CD14-positive monocyte (primary cell): ENCODE measurements at regions not wholly inside any gene's neighbourhood (a gene's known extent, or its start where the extent isn't known, plus 50 kb on each side); places are given as distances from the start of the nearest gene placed in this dataset.

Experiments
- DNase-seq, 3 donors: peaks; one replicate each; pipeline ENCODE4 v3.0.0-alpha.2; 2011 to 2022
- H2AFZ ChIP-seq: 2 replicates; pipeline ENCODE4 v1.6.0; 2012; ENCODE audit warnings: mild to moderate bottlenecking, low read depth, low read length, inconsistent platforms; ENCODE audit not compliant: insufficient read depth, poor library complexity, severe bottlenecking
- H3K27ac ChIP-seq, 2 donors: 1 replicate in 1 of 2; 2 replicates in 1 of 2; pipeline ENCODE4 v1.5.1; 2012 to 2013; ENCODE audit warnings: low read length in 2 of 2, control low read depth in 1 of 2, inconsistent platforms in 1 of 2, low read depth in 1 of 2, mild to moderate bottlenecking in 1 of 2
- H3K27me3 ChIP-seq, 2 donors: one replicate each; pipeline versions ENCODE4 v1.6.0 to v1.6.1; 2011 to 2013; ENCODE audit warnings: low read length in 2 of 2; ENCODE audit not compliant: control insufficient read depth in 2 of 2, insufficient read depth in 2 of 2
- H3K36me3 ChIP-seq, 2 donors: replicated peaks in 1 of 2; 1 replicate in 1 of 2; 2 replicates in 1 of 2; pipeline versions ENCODE4 v1.5.1 to v1.6.1; 2012 to 2013; ENCODE audit warnings: low read length in 2 of 2, control low read depth in 1 of 2, inconsistent platforms in 1 of 2, mild to moderate bottlenecking in 1 of 2; ENCODE audit not compliant: insufficient read depth in 2 of 2, control insufficient read depth in 1 of 2
- H3K4me1 ChIP-seq, 2 donors: 1 replicate in 1 of 2; 2 replicates in 1 of 2; pipeline versions ENCODE4 v1.5.1 to v1.6.1; 2012 to 2013; ENCODE audit warnings: low read length in 2 of 2, control low read depth in 1 of 2, inconsistent platforms in 1 of 2, mild to moderate bottlenecking in 1 of 2, moderate library complexity in 1 of 2; ENCODE audit not compliant: insufficient read depth in 2 of 2, control insufficient read depth in 1 of 2
- H3K4me2 ChIP-seq: replicated peaks from 2 replicates; pipeline ENCODE3; 2012; ENCODE audit warnings: low read length, moderate library complexity, mild to moderate bottlenecking; ENCODE audit not compliant: poor library complexity, severe bottlenecking; ENCODE audit errors: extremely low read depth
- H3K4me3 ChIP-seq, 3 experiments: fragments of 200-600 bp in 1 of 3; sonication (generic) in 1 of 3; replicated peaks in 1 of 3; 1 replicate in 2 of 3; 2 replicates in 1 of 3; pipeline ENCODE4 v1.5.1; 2011 to 2013; ENCODE audit warnings: low read length in 3 of 3, mild to moderate bottlenecking in 3 of 3, control low read depth in 2 of 3, low read depth in 2 of 3, inconsistent platforms in 1 of 3, moderate library complexity in 1 of 3
- H3K79me2 ChIP-seq: 2 replicates; pipeline ENCODE4 v1.6.0; 2012; ENCODE audit warnings: mild to moderate bottlenecking, control low read depth, inconsistent platforms, low read length, moderate library complexity; ENCODE audit not compliant: insufficient read depth
- H3K9ac ChIP-seq: 2 replicates; pipeline ENCODE4 v1.6.0; 2017; ENCODE audit warnings: low read length, mild to moderate bottlenecking; ENCODE audit not compliant: insufficient read depth, poor library complexity, severe bottlenecking
- H3K9me3 ChIP-seq, 2 donors: replicated peaks in 1 of 2; 1 replicate in 1 of 2; 2 replicates in 1 of 2; pipeline versions ENCODE4 v1.5.1 to v1.6.1; 2012 to 2013; ENCODE audit warnings: low read length in 2 of 2, control low read depth in 1 of 2; ENCODE audit not compliant: control insufficient read depth in 1 of 2, insufficient read depth in 1 of 2
- H4K20me1 ChIP-seq: 2 replicates; pipeline ENCODE4 v1.6.0; 2012; ENCODE audit warnings: mild to moderate bottlenecking, low read length, control low read depth, moderate library complexity; ENCODE audit not compliant: insufficient read depth
- H3K27ac Mint-ChIP-seq, 7 donors: one replicate each; pipeline ENCODE4 v1.8.0; 2020; ENCODE audit warnings: mild to moderate bottlenecking in 7 of 7, mixed read lengths in 7 of 7, moderate library complexity in 6 of 7, inconsistent platforms in 2 of 7
- H3K27me3 Mint-ChIP-seq, 3 donors: one replicate each; pipeline ENCODE4 v1.8.0; 2021 to 2022; ENCODE audit warnings: low read depth in 3 of 3, mild to moderate bottlenecking in 3 of 3, mixed read lengths in 3 of 3, moderate library complexity in 3 of 3, inconsistent platforms in 1 of 3
- H3K36me3 Mint-ChIP-seq, 2 donors: one replicate each; pipeline ENCODE4 v1.8.0; 2020; ENCODE audit warnings: mixed read lengths in 2 of 2, inconsistent platforms in 1 of 2, mild to moderate bottlenecking in 1 of 2
- H3K4me1 Mint-ChIP-seq: one replicate; pipeline ENCODE4 v1.8.0; 2020; ENCODE audit warnings: mild to moderate bottlenecking, mixed read lengths
- H3K4me3 Mint-ChIP-seq, 2 donors: one replicate each; pipeline ENCODE4 v1.8.0; 2020; ENCODE audit warnings: mild to moderate bottlenecking in 2 of 2, mixed read lengths in 2 of 2, moderate library complexity in 1 of 2
- H3K9me3 Mint-ChIP-seq, 7 donors: one replicate each; pipeline ENCODE4 v1.8.0; 2020 to 2022; ENCODE audit warnings: mixed read lengths in 7 of 7, mild to moderate bottlenecking in 6 of 7, moderate library complexity in 6 of 7, inconsistent platforms in 2 of 7
- WGBS: methylation state at CpG from one replicate; pipeline ENCODE4 v1.1.5; 2013; ENCODE audit warnings: missing lambda C conversion rate; ENCODE audit not compliant: insufficient coverage; 5-methylcytosine and 5-hydroxymethylcytosine counted together
- intact Hi-C, 2 donors: fragments of 100-400 bp; cut with micrococcal nuclease; formaldehyde crosslinking; loops; one replicate each; pipeline versions ENCODE4 v1.15.0 to v1.15.1; 2023
- TF ChIP-seq, protein P1 (sequence below): fragments of 200-600 bp; IDR thresholded peaks from one replicate; pipeline ENCODE4 v1.8.0; 2022; ENCODE audit warnings: antibody characterized with exemption, mild to moderate bottlenecking

DNA sequence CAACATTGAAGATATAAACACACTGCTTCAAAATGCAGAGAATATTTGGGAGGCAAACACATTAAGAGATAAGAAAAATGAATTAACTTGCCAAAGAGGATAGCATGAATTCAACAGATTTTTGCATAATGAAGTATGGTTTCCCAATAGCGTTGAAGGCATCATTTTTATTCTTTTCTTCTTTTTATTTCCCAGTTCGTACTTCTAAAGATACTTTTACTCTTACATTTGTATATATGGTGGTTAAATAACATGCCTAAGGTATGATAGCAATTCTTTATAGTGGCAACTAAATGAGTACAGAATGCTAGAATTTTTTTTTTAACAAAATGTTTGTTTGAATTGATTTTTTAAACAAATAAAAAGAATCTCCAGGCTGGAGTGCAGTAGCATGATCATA lies 473.4 kb upstream of the MARCKS start:
- TF ChIP-seq, protein P1, sequence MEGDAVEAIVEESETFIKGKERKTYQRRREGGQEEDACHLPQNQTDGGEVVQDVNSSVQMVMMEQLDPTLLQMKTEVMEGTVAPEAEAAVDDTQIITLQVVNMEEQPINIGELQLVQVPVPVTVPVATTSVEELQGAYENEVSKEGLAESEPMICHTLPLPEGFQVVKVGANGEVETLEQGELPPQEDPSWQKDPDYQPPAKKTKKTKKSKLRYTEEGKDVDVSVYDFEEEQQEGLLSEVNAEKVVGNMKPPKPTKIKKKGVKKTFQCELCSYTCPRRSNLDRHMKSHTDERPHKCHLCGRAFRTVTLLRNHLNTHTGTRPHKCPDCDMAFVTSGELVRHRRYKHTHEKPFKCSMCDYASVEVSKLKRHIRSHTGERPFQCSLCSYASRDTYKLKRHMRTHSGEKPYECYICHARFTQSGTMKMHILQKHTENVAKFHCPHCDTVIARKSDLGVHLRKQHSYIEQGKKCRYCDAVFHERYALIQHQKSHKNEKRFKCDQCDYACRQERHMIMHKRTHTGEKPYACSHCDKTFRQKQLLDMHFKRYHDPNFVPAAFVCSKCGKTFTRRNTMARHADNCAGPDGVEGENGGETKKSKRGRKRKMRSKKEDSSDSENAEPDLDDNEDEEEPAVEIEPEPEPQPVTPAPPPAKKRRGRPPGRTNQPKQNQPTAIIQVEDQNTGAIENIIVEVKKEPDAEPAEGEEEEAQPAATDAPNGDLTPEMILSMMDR: no peak
- no peak overlapping the region for H3K4me3 Mint-ChIP-seq

DNA sequence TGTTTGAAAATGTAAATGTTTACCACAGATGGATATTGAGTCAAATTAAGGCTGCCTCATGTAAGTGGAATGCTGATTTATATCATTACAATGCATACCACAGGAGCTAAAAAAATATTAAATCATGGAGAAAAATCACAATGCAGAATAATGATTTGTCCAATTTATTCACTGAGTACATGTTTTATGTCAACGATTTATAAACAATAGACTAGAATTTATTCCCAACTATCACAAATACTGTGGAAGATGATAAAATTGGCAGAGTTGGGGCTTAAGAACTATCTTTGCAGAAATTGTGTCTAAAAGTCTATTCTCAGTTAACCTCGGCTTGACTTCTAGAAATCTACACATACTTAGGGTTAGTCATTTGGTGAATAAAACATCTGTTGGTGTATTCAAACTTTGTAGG lies 472.1 kb upstream of the MARCKS start:
- H3K9me3 ChIP-seq: no peaks in the 10 kb centered on the region
- H3K27ac ChIP-seq: no peak overlapping the region
- Mint-ChIP-seq H3K36me3 (no peaks in the 10 kb centered on the region), H3K27ac (no peak overlapping the region), H3K9me3 (no peaks in the 10 kb centered on the region), H3K4me1 (no peaks in the 10 kb centered on the region), H3K4me3 (no peak overlapping the region), H3K27me3 (peaks cover 2 to 20% (median 5%) of the 10 kb centered on the region in 3 donors)
- intact Hi-C loops: no loop called here
- no peak for DNase-seq
- no peak overlapping the region for H3K9ac ChIP-seq
- WGBS: no CpG with 5 or more reads among the region's 2 CpGs
- no peak overlapping the region for H3K4me2 ChIP-seq
- H4K20me1 ChIP-seq: no peaks in the 10 kb centered on the region
- H2AFZ ChIP-seq: no peak overlapping the region
- no peaks in the 10 kb centered on the region for H3K79me2 ChIP-seq
- H3K4me1 ChIP-seq: no peaks in the 10 kb centered on the region
- H3K27me3 ChIP-seq: peaks cover 0 to 2% of the 10 kb centered on the region in 2 donors
- TF ChIP-seq, protein P1: no peak
- no peaks in the 10 kb centered on the region for H3K36me3 ChIP-seq
- no peak overlapping the region for H3K4me3 ChIP-seq

More for the DNA sequence above, 473.4 kb upstream of the MARCKS start:
- Histone ChIP-seq H3K9ac (no peak overlapping the region), H3K36me3 (no peaks in the 10 kb centered on the region), H3K4me1 (no peaks in the 10 kb centered on the region), H3K9me3 (no peaks in the 10 kb centered on the region), H4K20me1 (no peaks in the 10 kb centered on the region), H3K79me2 (no peaks in the 10 kb centered on the region), H3K27me3 (peaks cover 0 to 2% of the 10 kb centered on the region in 2 donors), H3K4me2 (no peak overlapping the region), H2AFZ (no peak overlapping the region), H3K27ac (no peak overlapping the region), H3K4me3 (no peak overlapping the region)
- peaks cover 2 to 20% (median 5%) of the 10 kb centered on the region in 3 donors for H3K27me3 Mint-ChIP-seq
- no peak overlapping the region for H3K27ac Mint-ChIP-seq
- intact Hi-C loops: no loop called here
- WGBS: no CpG with 5 or more reads among the region's 2 CpGs
- no peak for DNase-seq
- no peaks in the 10 kb centered on the region for H3K9me3 Mint-ChIP-seq
- H3K4me1 Mint-ChIP-seq: no peaks in the 10 kb centered on the region
- no peaks in the 10 kb centered on the region for H3K36me3 Mint-ChIP-seq
